Ovary (tissue), 7 donors: ENCODE measurements at regions not wholly inside any gene's neighbourhood (a gene's known extent, or its start where the extent isn't known, plus 50 kb on each side); places are given as distances from the start of the nearest gene placed in this dataset.

Experiments
- DNase-seq, 5 donors: peaks; one replicate each; pipeline ENCODE4 v3.0.0-alpha.2; 2019 to 2020
- H3K27ac ChIP-seq, 2 donors: fragments of 200-600 bp; one replicate each; pipeline versions ENCODE4 v1.5.1 to v1.8.0; 2019 to 2022
- H3K27me3 ChIP-seq: fragments of 200-600 bp; one replicate; pipeline ENCODE4 v1.8.0; 2022
- H3K36me3 ChIP-seq: fragments of 200-600 bp; sonication (generic); one replicate; pipeline ENCODE4 v1.5.1; 2019
- H3K4me1 ChIP-seq: one replicate; pipeline ENCODE4 v1.8.1; 2013; ENCODE audit warnings: mild to moderate bottlenecking, moderate library complexity; ENCODE audit not compliant: insufficient read depth
- H3K4me3 ChIP-seq: fragments of 200-600 bp; sonication (generic); one replicate; pipeline ENCODE4 v1.5.1; 2017
- H3K9me3 ChIP-seq, 2 donors: fragments of 200-600 bp in 1 of 2; sonication (generic) in 1 of 2; one replicate each; pipeline versions ENCODE4 v1.5.1 to v1.8.1; 2013 to 2019; ENCODE audit warnings: mild to moderate bottlenecking in 1 of 2, moderate library complexity in 1 of 2
- EP300 ChIP-seq: sonication (generic); formaldehyde crosslinking; IDR thresholded peaks from one replicate; pipeline ENCODE4 v1.6.1; 2017; ENCODE audit warnings: antibody characterized with exemption
- POLR2A ChIP-seq: fragments of 450-650 bp; IDR thresholded peaks from one replicate; pipeline ENCODE4 v1.6.1; 2017; ENCODE audit warnings: antibody characterized with exemption, mild to moderate bottlenecking, moderate library complexity
- WGBS, 3 donors: extraction: QIAGEN DNeasy Blood & Tissue Kit in 1 of 3; methylation state at CpG; one replicate each; pipeline versions ENCODE4 v1.1.5 to v1.1.7; 2013 to 2017; 5-methylcytosine and 5-hydroxymethylcytosine counted together
- intact Hi-C, 4 donors: fragments of 100-400 bp; cut with DNase I; formaldehyde crosslinking; loops; one replicate each; pipeline versions ENCODE4 v1.11.0 to v1.15.1; 2022 to 2023
- TF ChIP-seq, protein P1 (sequence below), 3 donors: fragments of 450-650 bp in 2 of 3; fragments of 200-600 bp in 1 of 3; IDR thresholded peaks; one replicate each; pipeline versions ENCODE4 v1.5.1 to v1.8.0; 2016 to 2022; ENCODE audit warnings: antibody characterized with exemption in 3 of 3, mild to moderate bottlenecking in 1 of 3
- donor health status: DM: no; HTN: no; CAD: no; lungs with moderate emphysema.
- donor health status: DM: no; HTN: no; CAD: no.
- donor health status: Bipolar disorder and iron deficiency.
- donor health status: DM: no; HTN: no; CAD: no.
- donor health status: DM: yes; HTN: yes; CAD: no.

DNA sequence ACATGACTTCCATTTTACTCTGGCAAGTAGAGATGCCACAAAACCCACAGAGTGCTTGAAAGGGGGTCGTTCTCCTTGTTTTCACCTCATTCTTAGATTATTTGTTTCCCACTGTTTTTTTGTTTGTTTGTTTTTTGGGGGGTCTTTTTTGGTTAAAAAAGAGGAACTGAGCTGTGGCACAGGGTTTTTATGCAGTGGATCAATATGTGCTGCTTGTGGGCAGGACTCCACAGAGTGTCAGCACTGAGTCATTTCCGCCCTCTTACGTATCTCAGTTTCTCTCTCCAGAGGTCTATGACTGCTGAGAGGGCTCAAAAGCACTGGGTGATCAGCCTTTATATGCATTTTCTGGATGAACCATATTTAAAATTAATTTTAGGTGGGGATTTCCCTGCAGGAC is 268.1 kb upstream of the GRID2 start:
- H3K4me1 ChIP-seq, result no peaks in the 10 kb centered on the region
- no peaks in the 10 kb centered on the region for H3K36me3 ChIP-seq
- H3K4me3 ChIP-seq, result no peak overlapping the region
- 80 to 87% (median 82%) methylated on average over 3 of the region's 3 CpGs for WGBS, 3 donors
- no peak overlapping the region for H3K27ac ChIP-seq
- DNase-seq, result no peak
- TF ChIP-seq EP300 (no peak), POLR2A (no peak)
- TF ChIP-seq, protein P1, sequence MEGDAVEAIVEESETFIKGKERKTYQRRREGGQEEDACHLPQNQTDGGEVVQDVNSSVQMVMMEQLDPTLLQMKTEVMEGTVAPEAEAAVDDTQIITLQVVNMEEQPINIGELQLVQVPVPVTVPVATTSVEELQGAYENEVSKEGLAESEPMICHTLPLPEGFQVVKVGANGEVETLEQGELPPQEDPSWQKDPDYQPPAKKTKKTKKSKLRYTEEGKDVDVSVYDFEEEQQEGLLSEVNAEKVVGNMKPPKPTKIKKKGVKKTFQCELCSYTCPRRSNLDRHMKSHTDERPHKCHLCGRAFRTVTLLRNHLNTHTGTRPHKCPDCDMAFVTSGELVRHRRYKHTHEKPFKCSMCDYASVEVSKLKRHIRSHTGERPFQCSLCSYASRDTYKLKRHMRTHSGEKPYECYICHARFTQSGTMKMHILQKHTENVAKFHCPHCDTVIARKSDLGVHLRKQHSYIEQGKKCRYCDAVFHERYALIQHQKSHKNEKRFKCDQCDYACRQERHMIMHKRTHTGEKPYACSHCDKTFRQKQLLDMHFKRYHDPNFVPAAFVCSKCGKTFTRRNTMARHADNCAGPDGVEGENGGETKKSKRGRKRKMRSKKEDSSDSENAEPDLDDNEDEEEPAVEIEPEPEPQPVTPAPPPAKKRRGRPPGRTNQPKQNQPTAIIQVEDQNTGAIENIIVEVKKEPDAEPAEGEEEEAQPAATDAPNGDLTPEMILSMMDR (IDR thresholded peaks at IDR 0.05), result no peak
- H3K9me3 ChIP-seq, result no peaks in the 10 kb centered on the region
- H3K27me3 ChIP-seq, result no peaks in the 10 kb centered on the region
- intact Hi-C loops, result no loop called here

DNA sequence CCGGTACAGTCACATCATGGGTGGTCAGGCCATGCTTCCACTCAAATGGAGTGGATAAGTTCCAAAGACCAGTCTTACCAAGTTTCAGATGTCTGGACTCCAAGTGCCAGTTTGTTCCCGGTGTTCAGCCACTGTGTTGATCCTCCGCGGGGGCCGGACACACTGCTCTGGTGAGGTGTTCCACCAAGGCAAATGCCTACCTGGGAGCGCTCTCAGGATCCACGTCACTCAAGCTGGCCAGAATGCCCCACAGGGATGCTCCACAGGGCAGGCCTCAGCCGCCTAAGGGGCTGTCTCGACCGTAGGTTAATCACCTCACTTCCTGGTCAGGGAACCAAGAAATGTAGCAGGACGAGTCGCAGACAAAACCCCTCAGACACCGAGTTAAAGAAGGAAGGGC is 258.0 kb upstream of the GRID2 start:
- Histone ChIP-seq H3K4me3 (no peak overlapping the region), H3K4me1 (no peaks in the 10 kb centered on the region), H3K27me3 (no peaks in the 10 kb centered on the region), H3K27ac (no peak overlapping the region), H3K36me3 (no peaks in the 10 kb centered on the region), H3K9me3 (no peaks in the 10 kb centered on the region)
- DNase-seq, result no peak
- TF ChIP-seq, protein P1 (IDR thresholded peaks at IDR 0.05), result no peak
- TF ChIP-seq POLR2A, result no peak
- no peak for TF ChIP-seq EP300
- intact Hi-C loops, result no loop called here
- 92 to 96% (median 95%) methylated on average over 13 of the region's 13 CpGs for WGBS, 3 donors

DNA sequence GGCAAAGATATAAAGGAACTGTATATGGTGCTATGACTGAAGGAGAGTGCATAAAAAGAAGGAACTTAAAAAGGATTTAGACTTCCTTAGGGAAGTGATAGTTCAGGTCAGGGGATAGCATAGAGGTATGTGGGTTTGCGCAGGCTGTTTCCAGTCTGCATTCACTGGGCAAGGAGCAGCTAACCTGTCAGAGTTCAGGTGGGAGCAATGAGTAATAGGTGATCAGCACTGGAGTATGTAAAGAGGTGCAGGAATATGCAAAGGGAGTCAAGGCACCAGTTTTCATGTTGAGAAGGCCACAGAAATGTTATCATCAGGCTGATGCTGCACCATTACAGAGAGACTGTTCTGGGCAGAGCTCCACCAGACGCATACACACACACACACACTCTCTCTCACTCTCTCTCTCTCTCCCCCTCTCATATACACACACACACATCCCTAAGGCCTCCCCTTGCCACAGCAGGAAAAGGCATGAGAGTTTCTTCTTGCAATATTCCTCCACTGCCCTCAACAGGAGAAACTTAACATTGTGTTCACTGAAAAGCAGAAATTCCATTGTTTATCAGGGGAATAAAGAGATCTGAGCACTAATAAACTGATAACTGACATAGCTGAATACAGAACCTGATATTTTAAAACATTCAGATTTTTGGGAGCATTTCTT is 256.4 kb upstream of the GRID2 start:
- H3K27ac ChIP-seq, result no peak overlapping the region
- no peak for DNase-seq
- H3K9me3 ChIP-seq, result no peaks in the 10 kb centered on the region
- 46 to 53% (median 52%) methylated on average over 2 of the region's 2 CpGs for WGBS, 3 donors
- no peaks in the 10 kb centered on the region for H3K27me3 ChIP-seq
- H3K36me3 ChIP-seq, result no peaks in the 10 kb centered on the region
- intact Hi-C loops, result no loop called here
- H3K4me3 ChIP-seq, result no peak overlapping the region
- no peaks in the 10 kb centered on the region for H3K4me1 ChIP-seq
- TF ChIP-seq EP300 (no peak), POLR2A (no peak)
- TF ChIP-seq, protein P1 (IDR thresholded peaks at IDR 0.05), result no peak

DNA sequence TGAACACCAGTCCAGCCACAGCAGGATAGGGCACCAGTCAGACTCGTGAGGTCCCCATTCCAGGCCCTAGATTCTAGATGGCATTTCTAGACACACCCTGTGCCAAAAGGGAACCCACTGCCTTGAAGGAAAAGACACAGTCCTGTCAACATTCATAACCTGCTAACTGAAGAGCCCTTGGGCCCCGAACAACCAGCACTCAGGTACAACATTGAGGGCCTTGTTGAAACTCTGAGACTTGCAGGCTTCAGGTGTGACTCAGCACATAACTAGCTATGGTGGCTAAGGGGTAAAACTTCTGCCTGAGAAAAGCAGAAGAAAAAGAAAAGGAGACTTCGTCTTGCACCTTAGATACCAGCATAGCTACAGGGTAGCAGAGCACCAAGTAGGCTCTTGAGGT is 252.9 kb upstream of the GRID2 start:
- intact Hi-C loops, result no loop called here
- Histone ChIP-seq H3K9me3 (no peaks in the 10 kb centered on the region), H3K36me3 (no peaks in the 10 kb centered on the region), H3K27me3 (no peaks in the 10 kb centered on the region), H3K4me1 (no peaks in the 10 kb centered on the region), H3K4me3 (no peak overlapping the region), H3K27ac (no peak overlapping the region)
- DNase-seq, result no peak
- WGBS, 3 donors, result 88 to 96% (median 89%) methylated on average over 3 of the region's 3 CpGs
- TF ChIP-seq, protein P1 (IDR thresholded peaks at IDR 0.05), result no peak
- TF ChIP-seq POLR2A (no peak), EP300 (no peak)

DNA sequence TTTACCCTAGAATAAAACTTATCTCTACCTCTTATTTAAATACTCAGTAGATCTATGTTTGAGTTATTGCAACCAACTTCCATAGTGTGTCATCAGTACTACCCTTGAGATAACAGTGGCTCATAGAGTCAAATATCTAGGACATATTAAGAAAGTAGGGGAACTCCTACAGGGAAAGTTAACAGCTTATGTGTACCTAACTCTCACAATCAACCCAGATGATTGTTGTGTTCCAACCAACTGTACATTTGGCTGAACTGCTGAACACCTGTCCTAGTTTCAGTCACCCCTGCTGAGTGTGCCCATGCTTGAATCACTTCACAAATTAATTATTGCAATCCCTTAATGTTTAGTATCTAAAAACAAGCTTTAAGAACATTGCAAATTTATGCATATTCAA is 244.2 kb upstream of the GRID2 start:
- intact Hi-C loops, result no loop called here
- TF ChIP-seq EP300, result no peak
- TF ChIP-seq POLR2A, result no peak
- TF ChIP-seq, protein P1 (IDR thresholded peaks at IDR 0.05), result no peak
- Histone ChIP-seq H3K36me3 (no peaks in the 10 kb centered on the region), H3K27me3 (no peaks in the 10 kb centered on the region), H3K4me3 (no peak overlapping the region), H3K9me3 (no peaks in the 10 kb centered on the region), H3K27ac (no peak overlapping the region), H3K4me1 (no peaks in the 10 kb centered on the region)
- no peak for DNase-seq
